PC-9 (cell line): ENCODE measurements at regions not wholly inside any gene's neighbourhood (a gene's known extent, or its start where the extent isn't known, plus 50 kb on each side); places are given as distances from the start of the nearest gene placed in this dataset.

ENCODE experiments used
- CTCF ChIP-seq: fragments of 200-600 bp; sonication (generic); conservative IDR thresholded peaks from 2 replicates; pipeline ENCODE4 v1.6.1; 2017; ENCODE audit warnings: mixed run types, antibody characterized with exemption, mild to moderate bottlenecking, moderate library complexity
- EZH2 ChIP-seq: fragments of 200-600 bp; sonication (generic); IDR thresholded peaks from 2 replicates; pipeline ENCODE4 v1.8.0; 2017; ENCODE audit warnings: antibody characterized with exemption, low read depth

- TF ChIP-seq CTCF (no peak), EZH2 (no peak)
Measured at GRCh38 chr4:101593666-101594065, 196.9 kb upstream of the BANK1 start.
